NOMO-1 treated with DMSO at 0.1 percent for 48 hours (cell line): ENCODE measurements at regions not wholly inside any gene's neighbourhood (a gene's known extent, or its start where the extent isn't known, plus 50 kb on each side); places are given as distances from the start of the nearest gene placed in this dataset.

ENCODE experiments used
- DNase-seq: peaks from one replicate; lab custom pipeline; 2025; ENCODE audit not compliant: unreplicated experiment; lab: John Stamatoyannopoulos, UW

DNA sequence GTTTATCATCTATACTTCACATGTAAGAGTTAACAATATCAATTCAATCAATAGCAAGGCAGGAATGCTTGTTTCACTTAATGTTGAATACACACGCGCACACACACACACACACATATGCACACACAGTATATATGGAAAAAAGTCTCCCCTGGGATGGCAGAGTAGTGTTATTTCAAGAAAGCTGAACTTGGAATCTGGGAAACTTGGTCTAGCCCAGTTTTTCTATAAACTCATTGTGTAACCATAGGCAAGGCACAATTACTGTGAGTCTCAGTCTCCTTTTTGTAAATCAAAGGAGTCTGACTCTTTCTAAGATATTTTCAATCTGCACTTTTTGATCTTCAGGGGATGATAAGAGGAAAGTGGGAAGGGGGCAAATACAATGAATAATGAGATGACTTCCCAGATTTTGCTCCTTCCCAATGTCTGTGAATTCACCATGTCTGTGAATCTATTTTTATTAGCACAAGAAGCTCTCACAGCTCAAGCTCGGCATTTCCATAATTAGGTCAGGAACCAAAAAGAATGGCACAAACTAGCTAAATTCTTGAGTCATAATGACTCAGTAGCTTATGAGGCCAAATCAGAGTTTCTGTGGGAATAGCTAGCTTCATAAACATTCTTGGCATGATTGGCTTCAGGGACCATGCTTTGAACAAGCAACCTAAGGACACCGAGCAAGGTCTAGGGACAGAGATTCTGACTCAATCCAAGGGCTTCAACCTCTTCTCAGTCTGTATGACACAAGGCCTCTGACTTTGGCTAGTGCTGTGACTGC lies 227.4 kb upstream of the DCBLD2 start:
- DNase-seq = no peak

DNA sequence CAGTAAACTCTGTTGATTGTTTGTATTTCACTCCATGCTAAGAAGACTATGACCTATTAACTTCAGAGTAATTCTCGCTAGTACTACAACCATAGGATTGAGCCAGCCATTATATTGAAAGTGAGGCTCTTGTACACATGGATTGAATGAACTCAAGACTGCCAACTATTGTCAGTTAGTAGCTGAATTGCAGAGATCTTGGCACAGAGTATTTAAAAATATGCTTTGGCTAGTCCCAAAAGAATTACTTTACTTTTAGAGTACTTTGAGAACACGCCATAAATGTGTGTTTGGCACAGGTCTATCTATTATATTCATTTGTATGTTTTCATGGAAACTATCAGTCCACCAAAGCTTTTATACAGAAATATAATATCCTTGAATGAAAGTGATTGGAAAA lies 226.7 kb upstream of the DCBLD2 start:
- DNase-seq = no peak

DNA sequence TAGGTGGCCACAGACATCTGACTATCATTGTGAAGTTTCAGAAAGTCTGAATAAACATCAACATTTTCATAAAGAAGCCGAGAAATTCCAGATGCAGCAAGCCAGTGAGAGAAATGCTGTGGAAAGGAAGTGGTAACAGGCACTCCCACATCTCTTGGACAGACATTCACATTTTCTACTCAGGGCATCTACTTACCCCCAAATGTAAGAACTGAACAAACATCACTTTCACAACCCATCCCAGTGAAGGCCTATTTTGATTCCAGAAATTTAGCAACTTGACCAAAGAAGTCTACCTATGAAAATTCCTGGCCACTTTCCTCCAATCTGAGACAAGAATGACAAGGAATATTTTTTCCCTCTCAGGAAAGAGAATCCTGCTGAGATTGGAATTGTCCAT lies 224.8 kb upstream of the DCBLD2 start:
- DNase-seq = no peak

DNA sequence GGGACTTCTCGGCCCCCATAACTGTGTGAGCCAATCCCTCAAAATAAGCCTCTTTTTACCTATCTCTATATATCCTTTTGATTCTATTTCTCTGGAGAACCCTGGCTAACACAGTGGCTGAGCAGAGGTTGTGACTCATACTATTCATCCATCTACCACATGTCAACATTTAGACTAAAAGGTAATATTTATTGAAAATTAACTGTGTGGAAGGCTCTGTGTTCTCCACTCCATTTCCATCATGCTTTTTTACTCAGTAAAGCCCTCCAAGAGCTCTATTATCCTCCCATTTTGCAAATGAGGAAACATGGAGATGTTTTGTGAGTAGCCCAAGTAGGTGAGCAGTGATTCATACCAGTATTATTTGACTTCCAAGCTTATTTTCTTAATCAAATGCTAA lies 217.9 kb upstream of the DCBLD2 start:
- no peak for DNase-seq

DNA sequence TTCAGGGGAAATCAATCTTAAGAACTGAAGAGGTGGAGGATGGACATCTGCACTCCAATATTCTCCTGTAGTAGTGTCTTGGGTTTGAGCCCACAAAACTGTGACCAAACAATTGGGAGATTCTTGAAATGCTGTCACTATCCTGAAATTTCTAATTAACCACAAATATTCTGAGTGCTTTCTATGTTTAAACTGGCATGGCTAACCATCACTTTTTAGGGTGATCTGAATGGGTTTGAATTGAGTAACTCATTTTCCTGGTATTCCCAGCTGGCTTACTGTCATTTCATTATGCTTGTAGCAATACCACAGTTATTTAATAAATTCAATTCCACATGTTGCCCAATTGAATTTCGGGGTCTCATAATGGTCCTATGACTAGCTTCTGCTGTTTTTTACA lies 216.9 kb upstream of the DCBLD2 start:
- DNase-seq = no peak

DNA sequence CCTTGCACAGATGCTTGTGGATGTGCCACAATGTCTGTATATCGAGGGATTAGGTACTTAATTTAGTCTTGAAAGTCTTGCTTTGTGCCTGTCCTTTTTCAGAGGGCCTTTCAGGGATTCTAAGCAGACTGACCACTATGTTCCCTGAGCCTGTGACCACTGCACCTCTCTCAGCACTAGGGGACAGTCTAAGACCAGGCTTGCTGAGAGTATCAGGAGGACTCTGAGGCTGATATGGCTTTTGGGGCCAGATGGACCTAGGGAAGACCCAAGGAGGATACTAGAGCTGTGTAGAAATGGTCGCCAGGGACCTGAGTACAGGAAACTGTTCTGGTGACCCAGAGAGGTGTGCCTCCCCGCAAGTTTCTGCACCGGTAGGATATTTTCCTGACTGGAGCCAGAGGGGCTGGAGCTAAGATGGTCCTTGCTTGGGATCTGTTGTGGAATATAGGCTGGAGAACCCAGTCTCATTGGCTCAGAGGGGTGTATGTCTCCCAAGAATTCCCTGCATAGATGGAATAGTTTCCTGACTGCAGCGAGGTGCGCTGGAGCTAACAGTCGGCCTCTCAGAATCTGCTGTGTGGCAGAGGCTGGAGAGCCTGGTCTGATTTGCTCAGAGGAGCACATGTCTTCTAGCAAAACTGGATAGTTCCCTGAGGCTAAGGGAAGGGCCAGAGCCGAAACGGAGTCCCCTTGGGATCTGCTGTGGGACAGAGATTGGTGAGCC lies 213.2 kb upstream of the DCBLD2 start:
- DNase-seq = no peak

DNA sequence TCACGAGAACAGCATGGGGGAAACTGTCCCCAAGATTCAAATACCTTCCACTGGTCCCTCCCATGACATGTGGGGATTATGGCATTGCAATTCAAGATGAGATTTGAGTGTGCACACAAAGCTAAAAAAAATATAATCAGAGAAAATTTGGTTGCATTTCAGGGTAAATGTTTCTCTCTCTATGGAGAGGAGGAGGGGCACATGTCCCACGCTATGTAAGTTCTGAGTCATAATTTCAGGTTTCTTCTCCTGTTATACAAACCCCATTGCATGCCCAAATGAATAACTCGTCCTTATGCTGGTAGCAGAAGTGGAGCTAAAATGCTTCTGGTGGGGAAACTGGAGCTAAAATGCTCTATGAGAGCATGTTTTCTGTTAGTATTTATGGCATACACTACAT lies 209.7 kb upstream of the DCBLD2 start:
- no peak for DNase-seq

DNA sequence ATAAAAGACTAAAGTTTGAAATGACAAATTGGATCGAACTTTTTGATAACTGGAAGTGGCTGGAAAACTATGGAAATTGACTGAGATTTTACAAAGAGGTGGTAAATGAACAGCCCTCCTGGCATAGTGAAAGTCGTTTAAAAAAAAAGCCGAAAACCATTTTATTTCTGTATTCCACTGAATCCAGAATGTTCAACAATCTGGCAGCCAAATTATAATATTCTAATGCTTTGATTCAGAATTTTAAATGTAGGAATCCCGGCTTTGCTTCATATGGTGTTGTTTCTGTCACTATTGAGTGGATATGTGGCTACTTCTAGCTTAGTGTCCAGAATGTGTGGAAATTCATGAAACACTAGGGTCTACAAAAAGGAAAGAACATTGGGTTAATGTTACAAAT lies 208.9 kb upstream of the DCBLD2 start:
- DNase-seq = no peak

DNA sequence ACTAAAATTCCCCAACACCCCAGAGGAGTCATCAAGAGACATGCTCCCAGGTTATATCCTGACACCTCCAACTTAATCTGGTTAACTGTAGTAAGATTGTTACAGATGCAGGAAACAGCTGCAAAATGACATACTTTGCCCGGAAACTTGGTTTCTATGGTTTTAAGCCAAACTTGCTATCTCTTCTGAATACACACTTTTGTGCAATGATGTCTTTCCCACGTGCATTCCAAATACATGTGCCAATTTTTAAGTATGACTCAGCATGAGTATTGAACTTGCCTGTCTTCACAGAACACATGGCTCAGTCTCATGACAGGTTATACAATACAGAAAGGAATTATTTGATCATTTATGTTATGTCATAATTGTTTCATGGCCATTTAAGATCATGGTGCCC lies 207.0 kb upstream of the DCBLD2 start:
- DNase-seq = no peak

DNA sequence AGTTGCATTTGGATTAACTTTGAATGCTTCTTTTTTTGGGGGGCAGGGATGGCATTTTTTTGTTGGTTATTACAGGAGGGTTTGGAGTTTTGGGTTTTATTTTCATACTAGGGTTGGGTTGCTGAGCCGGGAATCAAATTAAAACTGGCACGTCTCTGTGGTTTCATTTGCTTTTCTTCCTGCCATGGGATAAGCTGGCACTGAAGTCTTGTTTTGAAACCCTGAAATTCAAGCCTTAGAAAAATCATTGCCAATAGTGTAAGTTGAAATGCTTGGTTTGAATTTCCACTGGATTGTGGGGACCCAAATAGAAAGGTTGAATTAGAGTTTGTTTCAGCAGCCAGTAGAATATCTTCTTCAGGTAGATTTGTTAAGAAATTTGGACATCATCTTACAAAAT lies 193.1 kb upstream of the DCBLD2 start:
- DNase-seq = no peak

DNA sequence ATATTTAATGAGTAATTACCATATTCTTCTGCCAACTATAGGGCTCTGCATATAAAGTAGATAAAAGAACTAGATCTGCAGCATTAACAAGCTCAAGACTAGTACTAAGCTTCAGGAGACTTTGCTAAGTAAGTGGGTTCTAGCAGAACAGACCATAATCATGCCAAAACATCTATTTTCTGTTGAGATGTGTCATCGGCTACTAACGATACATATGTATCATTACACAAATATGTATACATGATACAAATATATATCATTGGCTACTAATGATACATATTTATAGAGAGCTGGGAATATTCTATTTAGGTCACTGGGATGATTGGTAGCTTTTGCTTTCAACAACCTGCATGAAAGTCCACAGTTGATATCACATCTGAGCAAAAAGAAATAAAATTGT lies 185.8 kb upstream of the DCBLD2 start:
- no peak for DNase-seq

DNA sequence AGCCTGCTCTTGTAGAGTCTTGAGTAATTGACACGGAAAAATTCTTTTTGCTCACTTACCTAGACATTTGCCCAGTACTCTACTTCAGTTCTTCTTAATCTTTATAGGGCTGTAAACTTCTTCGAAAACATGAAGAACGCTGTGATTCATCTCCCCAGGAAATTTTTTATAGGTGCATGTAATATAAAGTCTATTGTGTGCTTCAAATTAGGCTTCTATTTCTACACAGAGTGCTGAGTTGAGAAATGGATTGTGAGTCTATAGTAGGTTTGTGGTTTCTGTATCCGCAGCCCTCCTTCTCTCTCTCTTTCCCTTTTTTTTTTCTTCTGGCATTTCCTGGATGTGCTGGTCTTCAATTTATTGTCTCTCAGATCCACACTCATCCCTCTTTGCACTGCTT lies 183.3 kb upstream of the DCBLD2 start:
- no peak for DNase-seq

DNA sequence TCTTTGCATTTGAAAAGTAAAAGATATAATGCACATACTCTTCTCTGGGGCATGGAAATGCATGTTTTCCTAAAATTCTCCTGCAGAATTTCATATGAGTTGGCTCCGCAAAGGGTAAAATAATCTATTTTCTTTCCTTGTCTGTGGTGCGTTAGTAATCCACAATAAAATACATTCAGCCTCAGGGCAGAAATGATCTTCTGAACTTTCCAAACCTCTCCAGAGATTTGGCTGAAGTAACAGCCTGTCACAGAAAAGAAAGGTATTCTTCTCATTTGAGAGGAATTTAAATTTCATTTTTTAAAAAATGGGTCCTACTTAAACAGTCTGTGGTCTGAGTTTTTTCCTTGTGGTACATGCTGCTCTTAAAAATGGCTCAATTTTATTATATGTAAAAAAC lies 182.7 kb upstream of the DCBLD2 start:
- no peak for DNase-seq

DNA sequence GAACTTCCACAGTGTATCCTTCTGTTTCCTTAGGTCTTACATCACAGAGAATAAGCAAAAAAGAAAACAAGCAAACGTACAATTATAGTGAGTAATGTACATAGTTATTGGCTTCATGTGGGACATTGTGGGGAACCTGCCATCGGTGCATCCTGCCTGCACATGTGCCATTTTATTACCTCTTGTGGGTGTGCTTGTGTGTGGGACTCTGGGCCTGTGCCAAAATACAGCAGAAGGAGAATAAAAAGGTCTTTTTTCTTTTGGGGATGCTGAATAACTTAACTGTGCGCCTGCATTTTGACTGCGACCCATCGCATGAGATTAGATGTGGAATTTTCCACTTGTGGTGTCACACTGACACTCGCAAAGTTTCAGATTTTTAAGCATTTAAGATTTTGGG lies 169.6 kb upstream of the DCBLD2 start:
- DNase-seq = no peak

DNA sequence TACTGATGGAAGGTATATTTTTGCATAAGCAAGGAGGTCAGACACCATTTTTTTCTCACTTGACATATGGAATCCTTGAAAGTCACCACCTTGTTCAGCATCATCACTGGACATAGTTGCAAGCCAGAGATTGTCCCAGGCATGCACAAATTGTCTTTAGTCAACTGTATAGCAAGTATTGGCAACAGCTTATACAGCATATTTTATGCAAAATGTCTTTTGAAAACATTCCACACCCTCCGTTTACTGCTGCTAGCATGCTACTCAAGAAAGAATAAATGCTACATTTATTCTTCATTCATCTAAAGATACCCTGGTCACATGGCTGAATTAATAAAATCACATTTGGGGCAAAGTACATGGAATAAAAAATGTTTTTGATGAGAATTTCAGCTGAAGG lies 168.5 kb upstream of the DCBLD2 start:
- no peak for DNase-seq

DNA sequence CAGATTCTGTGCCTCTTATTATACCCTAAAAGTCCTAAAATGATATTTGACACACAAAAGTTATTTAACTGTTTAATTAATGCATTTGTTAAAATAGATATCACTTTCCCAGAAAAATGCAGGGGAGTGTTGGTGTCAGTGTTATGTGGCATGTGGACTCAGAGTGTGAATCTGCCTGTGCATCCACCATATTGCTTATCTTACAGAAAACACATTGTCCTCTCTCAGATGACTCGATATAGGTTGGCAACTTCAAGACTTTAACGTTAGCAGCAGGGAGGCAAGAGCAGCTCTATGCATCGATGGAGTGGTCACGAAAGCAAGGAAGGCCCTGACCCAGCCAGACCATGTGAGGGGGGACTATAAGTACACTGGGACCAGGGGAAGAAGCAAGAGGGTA lies 165.4 kb upstream of the DCBLD2 start:
- DNase-seq = no peak

DNA sequence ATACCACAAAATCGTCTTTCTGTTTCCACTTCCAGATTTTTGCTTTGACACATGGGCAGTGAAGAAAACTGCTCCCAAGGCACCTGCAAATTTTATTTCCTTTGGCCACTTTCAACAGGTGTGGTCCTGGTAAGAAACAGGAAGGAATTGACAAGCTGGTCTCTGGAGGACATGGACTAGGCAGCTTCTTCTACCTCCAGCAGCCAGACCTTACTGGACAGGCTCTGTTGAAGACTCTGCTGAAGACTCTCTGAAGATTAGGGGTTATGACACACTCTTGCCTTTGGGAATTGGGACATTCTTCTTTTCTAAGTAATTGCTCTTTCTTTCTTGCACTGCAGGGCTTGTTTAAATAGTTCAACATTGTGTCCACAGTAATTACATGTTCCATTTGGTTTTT lies 147.7 kb upstream of the DCBLD2 start:
- DNase-seq = no peak

DNA sequence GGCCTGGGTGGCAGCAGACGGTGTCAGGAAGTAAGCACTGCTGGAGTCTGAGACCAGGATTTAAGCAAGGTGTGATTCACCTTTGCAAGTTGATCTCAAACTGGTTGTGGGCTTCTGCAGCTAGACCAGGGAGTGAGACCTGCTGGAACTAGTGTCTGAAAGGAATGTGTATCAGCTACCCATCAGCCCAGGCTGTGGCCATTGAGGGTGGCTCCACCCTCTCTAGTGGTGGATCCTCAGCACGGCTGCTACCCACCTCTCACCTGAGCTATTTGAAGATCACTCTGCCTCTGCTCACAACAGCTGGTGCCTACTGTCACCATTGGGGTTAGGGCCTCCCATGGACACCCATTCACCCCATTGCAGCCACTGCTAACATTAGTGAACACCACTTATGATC lies 140.3 kb upstream of the DCBLD2 start:
- DNase-seq = no peak

DNA sequence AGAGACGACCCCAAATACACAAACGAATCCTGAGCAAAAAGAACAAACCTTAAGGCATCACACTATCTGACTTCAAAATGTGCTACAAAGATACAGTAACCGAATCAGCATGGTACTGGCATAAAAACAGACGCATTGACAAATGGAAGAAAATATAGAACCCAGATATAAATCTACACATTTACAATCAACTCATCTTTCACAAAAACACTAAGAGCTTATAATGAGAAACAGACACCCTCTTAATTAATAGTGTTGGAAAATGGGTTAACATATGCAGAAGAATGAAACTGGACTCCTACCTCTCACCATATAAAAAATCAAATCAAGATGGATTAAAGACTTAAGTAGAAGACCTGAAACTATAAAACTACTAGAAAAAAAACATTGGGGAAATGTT lies 130.3 kb upstream of the DCBLD2 start:
- no peak for DNase-seq

DNA sequence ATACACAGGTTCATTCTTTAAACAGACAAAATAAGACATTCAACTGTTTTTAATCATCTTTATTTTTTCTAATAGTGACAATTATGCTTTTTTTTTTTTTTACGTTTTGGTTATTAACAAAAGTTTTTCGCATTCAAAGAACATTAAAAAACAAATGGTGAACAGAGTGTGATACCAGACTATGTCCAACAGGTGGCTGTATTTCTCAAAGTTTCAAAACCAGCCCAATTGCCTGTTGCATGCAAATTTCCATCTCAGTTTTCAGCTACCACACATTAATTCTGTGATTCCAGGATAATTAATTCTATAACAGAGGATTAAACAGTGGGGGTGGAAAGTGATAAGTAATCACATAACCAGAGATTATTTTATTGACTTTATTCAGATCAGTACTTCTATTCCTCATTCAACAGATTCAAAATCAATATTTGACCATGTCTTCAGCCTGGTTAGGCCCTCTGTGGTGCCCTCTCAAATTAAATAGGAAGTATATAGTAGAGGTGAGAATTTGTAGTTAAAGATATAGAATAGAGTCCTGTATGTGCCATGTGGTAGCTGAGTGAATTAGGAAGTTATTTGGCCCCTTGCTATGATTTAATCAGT lies 122.2 kb upstream of the DCBLD2 start:
- DNase-seq = peak; percentile 5

DNA sequence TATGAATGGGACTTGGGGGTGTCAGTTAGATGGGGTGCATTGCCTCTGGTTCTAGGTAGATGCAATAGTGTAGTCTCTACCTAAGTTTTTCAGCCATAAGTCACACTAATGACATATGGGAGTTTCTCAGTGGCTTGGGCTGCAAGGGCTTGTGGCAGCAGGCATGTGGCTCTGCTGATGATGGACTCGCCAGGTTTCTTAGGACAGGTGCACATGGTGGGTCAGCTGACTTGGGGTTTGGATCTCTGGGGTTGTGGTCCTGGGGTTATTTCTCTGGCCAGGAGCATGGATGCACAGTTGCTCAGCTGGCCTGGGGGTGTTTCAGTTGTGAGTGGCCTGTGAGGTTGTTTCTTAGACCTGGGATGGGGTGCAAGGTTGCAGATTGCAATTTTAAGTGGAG lies 120.0 kb upstream of the DCBLD2 start:
- no peak for DNase-seq

DNA sequence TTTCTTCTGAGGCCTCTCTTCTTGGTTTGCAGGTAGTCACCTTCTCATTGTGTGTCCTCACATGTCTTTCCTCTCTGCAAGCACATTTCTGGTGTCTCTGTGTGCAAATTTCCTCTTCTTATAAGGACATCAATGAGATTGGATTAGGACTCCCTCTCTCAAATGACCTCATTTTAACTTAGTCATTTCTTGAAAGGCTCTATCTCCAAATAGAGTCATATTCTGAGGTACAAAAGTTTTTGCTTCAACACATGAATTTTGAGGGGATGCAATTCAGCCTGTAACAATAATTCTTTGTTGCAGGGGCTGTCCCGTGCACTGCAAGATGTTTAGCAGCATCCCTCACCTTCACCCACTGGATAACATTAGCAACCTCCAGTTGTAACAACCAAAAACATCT lies 115.0 kb upstream of the DCBLD2 start:
- DNase-seq = no peak
